AG09309 (cell line): ENCODE measurements at regions not wholly inside any gene's neighbourhood (a gene's known extent, or its start where the extent isn't known, plus 50 kb on each side); places are given as distances from the start of the nearest gene placed in this dataset.
"Not testable (repeated sequence)": the region's sequence is repeated elsewhere in the genome, so short reads cannot be mapped to it uniquely, and the experiment has no call there.

ENCODE experiments used
- DNase-seq: peaks from one replicate; pipeline ENCODE4 v3.0.0-alpha.2; 2010; ENCODE audit warnings: low read depth
- H3K4me3 ChIP-seq: 2 replicates; pipeline ENCODE4 v1.5.1; 2011; ENCODE audit warnings: mild to moderate bottlenecking, low read depth, low read length, moderate library complexity; ENCODE audit not compliant: control insufficient read depth
- TF ChIP-seq, protein P1 (sequence below): IDR thresholded peaks from 2 replicates; pipeline ENCODE4 v1.5.1; 2011; ENCODE audit warnings: mild to moderate bottlenecking, low read depth, low read length, inconsistent platforms; ENCODE audit not compliant: insufficient read depth, control insufficient read depth; ENCODE audit errors: missing control alignments

DNA sequence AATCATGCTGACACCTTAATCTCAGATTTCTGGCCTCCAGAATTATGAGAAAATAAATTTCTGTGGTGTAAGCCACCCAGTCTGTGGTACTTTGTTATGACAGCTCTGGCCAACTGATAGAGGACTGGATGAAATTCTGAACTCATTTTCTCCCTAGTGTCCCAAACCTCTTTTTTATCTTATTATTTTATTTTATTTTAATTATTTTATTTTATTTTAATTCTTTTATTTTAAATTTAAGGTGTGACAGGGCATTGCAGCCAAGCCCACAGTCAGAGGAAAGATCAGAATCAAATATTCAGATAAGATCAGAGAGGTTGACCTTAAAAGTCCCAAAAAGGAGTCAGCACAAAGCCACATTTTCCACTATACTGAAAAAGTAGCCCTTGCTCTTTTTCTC lies 228.1 kb downstream of the TFEC start:
- no peak for DNase-seq
- TF ChIP-seq, protein P1, sequence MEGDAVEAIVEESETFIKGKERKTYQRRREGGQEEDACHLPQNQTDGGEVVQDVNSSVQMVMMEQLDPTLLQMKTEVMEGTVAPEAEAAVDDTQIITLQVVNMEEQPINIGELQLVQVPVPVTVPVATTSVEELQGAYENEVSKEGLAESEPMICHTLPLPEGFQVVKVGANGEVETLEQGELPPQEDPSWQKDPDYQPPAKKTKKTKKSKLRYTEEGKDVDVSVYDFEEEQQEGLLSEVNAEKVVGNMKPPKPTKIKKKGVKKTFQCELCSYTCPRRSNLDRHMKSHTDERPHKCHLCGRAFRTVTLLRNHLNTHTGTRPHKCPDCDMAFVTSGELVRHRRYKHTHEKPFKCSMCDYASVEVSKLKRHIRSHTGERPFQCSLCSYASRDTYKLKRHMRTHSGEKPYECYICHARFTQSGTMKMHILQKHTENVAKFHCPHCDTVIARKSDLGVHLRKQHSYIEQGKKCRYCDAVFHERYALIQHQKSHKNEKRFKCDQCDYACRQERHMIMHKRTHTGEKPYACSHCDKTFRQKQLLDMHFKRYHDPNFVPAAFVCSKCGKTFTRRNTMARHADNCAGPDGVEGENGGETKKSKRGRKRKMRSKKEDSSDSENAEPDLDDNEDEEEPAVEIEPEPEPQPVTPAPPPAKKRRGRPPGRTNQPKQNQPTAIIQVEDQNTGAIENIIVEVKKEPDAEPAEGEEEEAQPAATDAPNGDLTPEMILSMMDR, result no peak
- H3K4me3 ChIP-seq, result no peak overlapping the region

- DNase-seq, result no peak
- H3K4me3 ChIP-seq, result no peak overlapping the region
- TF ChIP-seq, protein P1, result no peak
Measured at GRCh38 chr7:115799430-115799829, 231.1 kb downstream of the TFEC start.

- no peak overlapping the region for H3K4me3 ChIP-seq
- TF ChIP-seq, protein P1, result no peak
- no peak for DNase-seq
Measured at GRCh38 chr7:115793958-115794702, 236.4 kb downstream of the TFEC start.

GRCh38 chr7:115789901-115790300 lies 240.7 kb downstream of the TFEC start:
- TF ChIP-seq, protein P1, result no peak
- no peak overlapping the region for H3K4me3 ChIP-seq
- DNase-seq, result no peak

GRCh38 chr7:115789473-115789872 lies 241.1 kb downstream of the TFEC start:
- not testable (repeated sequence) for H3K4me3 ChIP-seq, DNase-seq

GRCh38 chr7:115782696-115783490 lies 247.7 kb downstream of the TFEC start:
- peak; percentile 1 for DNase-seq

More at GRCh38 chr7:115782696-115783490, 247.7 kb downstream of the TFEC start:
- H3K4me3 ChIP-seq, result no peak overlapping the region
- TF ChIP-seq, protein P1, result no peak
